ENCODE measurements at regions not wholly inside any gene's neighbourhood (a gene's known extent, or its start where the extent isn't known, plus 50 kb on each side); places are given as distances from the start of the nearest gene placed in this dataset.

DNA sequence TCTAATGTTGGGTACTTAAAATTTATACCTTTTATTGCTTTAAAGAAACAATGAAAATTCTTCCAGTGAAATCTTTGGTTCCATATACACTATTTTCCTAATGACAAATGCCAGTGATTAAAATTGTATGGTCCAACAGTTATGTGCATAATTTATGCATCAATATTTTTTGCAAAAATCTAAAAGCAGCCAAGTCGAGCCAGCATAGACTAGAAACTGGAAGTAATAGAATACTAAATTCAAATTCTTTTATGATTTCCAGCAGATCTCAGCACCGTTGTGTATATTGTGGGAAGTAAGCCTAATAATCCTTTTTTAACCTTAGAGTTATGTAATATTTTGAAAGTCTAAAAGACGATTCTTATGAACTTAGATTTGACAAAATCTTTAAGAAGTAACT is 652.0 kb upstream of the GOLIM4 start:
- POLR2A ChIA-PET = no interaction called here
- Mint-ChIP-seq H3K4me1 (no peaks in the 10 kb centered on the region), H3K9me3 (peaks cover 2 to 20% (median 8%) of the 10 kb centered on the region in 9 donors), H3K4me3 (no peak overlapping the region), H3K36me3 (no peaks in the 10 kb centered on the region), H3K27ac (no peak overlapping the region), H3K27me3 (no peaks in the 10 kb centered on the region)
- DNase-seq (no peak), ATAC-seq (no peak)

DNA sequence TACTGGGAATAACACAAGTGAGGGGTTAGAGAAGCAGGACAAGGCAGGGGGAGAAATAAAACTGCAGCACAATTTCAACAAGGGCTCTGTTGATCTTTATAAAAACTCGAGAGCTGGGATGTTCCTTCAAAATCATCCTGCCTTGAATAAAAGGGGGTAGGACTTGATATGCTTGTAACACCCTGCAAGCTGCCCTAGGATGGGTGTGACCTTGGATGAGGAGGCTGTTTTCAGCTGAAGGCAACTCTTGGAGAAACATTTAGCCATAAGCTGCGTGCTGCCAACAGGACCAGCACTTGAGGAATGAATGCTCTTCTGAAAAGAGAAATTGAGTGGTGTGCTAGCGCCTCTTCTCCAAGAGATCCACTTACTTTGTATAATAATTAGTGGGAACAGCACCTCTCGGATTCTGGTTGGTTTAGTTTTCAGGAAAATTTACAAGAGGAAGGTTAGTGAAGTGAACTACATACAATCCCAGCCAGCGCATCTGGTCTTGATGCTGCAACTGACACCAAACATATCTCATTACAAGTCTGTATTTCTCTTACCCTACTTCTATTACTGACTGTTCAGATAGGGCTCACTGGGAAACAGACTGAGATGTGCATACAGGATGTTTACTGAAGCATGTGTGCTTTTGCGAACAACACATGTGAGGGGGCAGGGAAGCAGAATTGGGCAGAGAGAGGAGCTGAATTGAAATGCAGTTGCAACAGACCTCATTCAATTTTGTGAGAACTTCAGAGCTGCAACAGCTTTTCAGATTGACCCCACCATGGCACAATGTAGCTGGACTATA is 643.0 kb upstream of the GOLIM4 start:
- no peaks in the 10 kb centered on the region for H3K27me3 Mint-ChIP-seq
- H3K4me1 Mint-ChIP-seq = no peaks in the 10 kb centered on the region
- H3K4me3 Mint-ChIP-seq = no peak overlapping the region
- H3K9me3 Mint-ChIP-seq = peaks cover 2 to 29% (median 7%) of the 10 kb centered on the region in 9 donors
- H3K36me3 Mint-ChIP-seq = no peaks in the 10 kb centered on the region
- POLR2A ChIA-PET = no interaction called here
- H3K27ac Mint-ChIP-seq = no peak overlapping the region
- ATAC-seq (no peak), DNase-seq (no peak)

DNA sequence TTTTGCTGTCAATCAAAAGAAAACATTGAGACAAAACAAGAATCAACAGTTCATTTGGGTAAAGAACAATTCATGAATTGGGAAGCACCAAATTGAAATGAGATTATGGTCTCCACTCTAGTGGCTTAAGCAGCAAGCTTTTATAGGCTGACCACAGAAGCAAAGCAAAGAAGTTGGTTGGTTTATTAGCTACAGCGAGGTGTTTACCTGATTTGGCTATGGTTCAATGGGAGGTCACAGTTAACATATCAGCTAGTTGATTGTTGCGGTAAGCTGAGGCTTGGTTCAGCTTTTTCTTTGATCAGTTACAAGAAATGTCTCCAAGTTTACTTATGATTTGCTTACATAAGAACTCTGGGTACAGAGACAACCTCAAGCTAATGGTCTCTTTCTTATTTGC is 640.5 kb upstream of the GOLIM4 start:
- no peak overlapping the region for H3K27ac Mint-ChIP-seq
- DNase-seq (no peak), ATAC-seq (no peak)
- H3K9me3 Mint-ChIP-seq = peaks cover 0 to 21% (median 7%) of the 10 kb centered on the region in 9 donors
- H3K4me3 Mint-ChIP-seq = no peak overlapping the region
- POLR2A ChIA-PET = no interaction called here
- H3K27me3 Mint-ChIP-seq = no peaks in the 10 kb centered on the region
- no peaks in the 10 kb centered on the region for H3K36me3 Mint-ChIP-seq
- no peaks in the 10 kb centered on the region for H3K4me1 Mint-ChIP-seq

DNA sequence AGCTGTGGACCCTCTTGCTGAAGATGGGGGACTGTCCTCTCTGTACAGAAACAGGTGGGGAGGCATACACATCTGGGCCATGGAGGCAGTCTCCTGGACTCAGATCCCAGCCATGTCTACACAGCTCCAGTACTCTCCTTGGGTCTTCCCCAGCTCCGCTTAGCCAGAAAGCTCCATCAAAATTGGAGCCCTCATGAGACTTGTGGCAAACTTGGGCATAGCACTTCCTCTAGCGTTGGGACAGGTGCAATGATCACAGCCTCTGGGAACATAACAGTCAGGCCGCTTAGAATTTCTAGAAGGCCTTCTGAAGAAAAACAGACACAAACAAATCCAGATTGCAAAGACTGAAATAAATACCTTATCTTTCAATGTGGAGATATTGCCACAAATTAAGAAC is 634.3 kb upstream of the GOLIM4 start:
- no peak for DNase-seq
- no peaks in the 10 kb centered on the region for H3K4me1 Mint-ChIP-seq
- H3K9me3 Mint-ChIP-seq = peaks cover 0 to 14% (median 9%) of the 10 kb centered on the region in 9 donors
- no peak for ATAC-seq
- POLR2A ChIA-PET = no interaction called here
- H3K4me3 Mint-ChIP-seq = no peak overlapping the region
- no peaks in the 10 kb centered on the region for H3K27me3 Mint-ChIP-seq
- no peak overlapping the region for H3K27ac Mint-ChIP-seq
- H3K36me3 Mint-ChIP-seq = no peaks in the 10 kb centered on the region

GRCh38 chr3:168722091-168722490 is 626.4 kb upstream of the GOLIM4 start:
- DNase-seq (no peak), ATAC-seq (no peak)
- Mint-ChIP-seq H3K4me3 (no peak overlapping the region), H3K4me1 (no peaks in the 10 kb centered on the region), H3K27ac (no peak overlapping the region), H3K36me3 (no peaks in the 10 kb centered on the region), H3K27me3 (no peaks in the 10 kb centered on the region), H3K9me3 (peaks cover 0 to 18% (median 0%) of the 10 kb centered on the region in 9 donors)
- POLR2A ChIA-PET = no interaction called here

- DNase-seq (no peak), ATAC-seq (no peak)
- Mint-ChIP-seq H3K27me3 (peaks cover 0 to 1% (median 0%) of the 10 kb centered on the region in 5 donors), H3K36me3 (no peaks in the 10 kb centered on the region), H3K9me3 (peaks cover 0 to 8% (median 0%) of the 10 kb centered on the region in 9 donors), H3K4me3 (no peak overlapping the region), H3K27ac (no peak overlapping the region), H3K4me1 (no peaks in the 10 kb centered on the region)
- POLR2A ChIA-PET = no interaction called here
Observed at GRCh38 chr3:168714609-168715240, 619.0 kb upstream of the GOLIM4 start.

DNA sequence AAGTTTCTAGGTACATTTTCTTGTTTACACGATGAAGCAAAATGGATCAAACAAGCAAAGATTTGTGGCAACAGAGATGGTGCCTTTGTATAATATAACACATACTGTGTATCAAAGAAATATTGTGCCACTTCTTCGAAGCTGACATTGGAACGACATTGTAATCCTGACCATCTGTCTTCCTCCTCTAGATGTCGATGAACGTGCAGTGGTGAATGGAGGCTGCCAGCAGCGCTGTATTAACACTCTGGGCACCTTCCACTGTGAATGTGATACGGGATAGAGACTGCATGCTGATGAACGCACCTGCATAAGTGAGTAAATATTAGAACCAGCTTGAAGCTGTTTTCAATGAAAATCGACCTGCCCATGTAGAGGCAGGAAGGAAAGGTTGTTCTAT is 613.3 kb upstream of the GOLIM4 start:
- DNase-seq = no peak
- Mint-ChIP-seq H3K36me3 (no peaks in the 10 kb centered on the region), H3K4me3 (no peak overlapping the region), H3K27ac (no peak overlapping the region), H3K4me1 (no peaks in the 10 kb centered on the region), H3K27me3 (peaks cover 0 to 1% (median 0%) of the 10 kb centered on the region in 5 donors), H3K9me3 (peaks cover 0 to 4% (median 0%) of the 10 kb centered on the region in 9 donors)
- POLR2A ChIA-PET = no interaction called here
- no peak for ATAC-seq

DNA sequence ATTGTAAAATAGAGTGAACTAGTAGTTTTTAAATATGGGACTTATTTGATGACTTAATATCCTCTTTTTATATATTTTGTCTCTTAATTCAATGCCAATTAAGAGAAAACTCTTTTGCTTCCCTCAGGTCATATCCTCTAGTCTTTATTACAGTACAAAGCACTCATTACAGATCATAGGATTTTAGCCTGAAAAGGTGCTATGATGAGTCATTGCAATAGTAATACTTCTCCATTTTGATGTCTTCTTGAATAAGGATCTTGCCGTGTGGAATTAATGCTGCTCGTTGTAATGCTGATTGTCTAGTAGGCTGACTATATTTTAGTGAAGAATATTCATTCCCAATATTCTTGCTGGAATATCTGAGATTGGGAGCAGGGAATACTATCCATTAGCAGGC is 612.2 kb upstream of the GOLIM4 start:
- H3K9me3 Mint-ChIP-seq = peaks cover 0 to 5% (median 0%) of the 10 kb centered on the region in 9 donors
- DNase-seq = no peak

GRCh38 chr3:168705412-168705811 is 609.7 kb upstream of the GOLIM4 start:
- Mint-ChIP-seq H3K9me3 (peaks cover 0 to 13% (median 2%) of the 10 kb centered on the region in 9 donors), H3K4me1 (no peaks in the 10 kb centered on the region), H3K4me3 (no peak overlapping the region), H3K27ac (no peak overlapping the region), H3K27me3 (no peaks in the 10 kb centered on the region), H3K36me3 (no peaks in the 10 kb centered on the region)
- DNase-seq (no peak), ATAC-seq (no peak)
- POLR2A ChIA-PET = no interaction called here

More for the DNA sequence above, 612.2 kb upstream of the GOLIM4 start:
- H3K27ac Mint-ChIP-seq = no peak overlapping the region
- H3K27me3 Mint-ChIP-seq = peaks cover 0 to 1% (median 0%) of the 10 kb centered on the region in 5 donors
- no peaks in the 10 kb centered on the region for H3K36me3 Mint-ChIP-seq
- POLR2A ChIA-PET = no interaction called here
- H3K4me1 Mint-ChIP-seq = no peaks in the 10 kb centered on the region
- H3K4me3 Mint-ChIP-seq = no peak overlapping the region
- ATAC-seq = no peak

DNA sequence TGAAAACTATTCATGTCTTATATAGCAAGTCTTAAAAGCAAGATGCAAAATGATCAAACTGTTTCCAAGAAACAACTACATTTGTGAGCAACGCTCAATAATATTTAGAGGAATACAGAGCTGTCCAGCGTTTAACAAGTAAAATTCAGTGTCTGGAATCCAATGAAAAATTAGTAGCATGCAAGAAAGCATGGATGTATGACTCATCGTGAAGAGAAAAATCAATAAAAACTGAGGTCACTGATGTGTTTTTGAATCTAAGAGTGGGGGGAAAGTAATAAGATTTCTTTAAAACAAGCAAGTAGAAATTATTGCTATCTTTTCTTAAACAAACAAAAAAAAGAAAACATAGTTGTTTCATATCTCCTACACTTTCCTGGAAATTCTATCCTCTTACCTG is 600.3 kb upstream of the GOLIM4 start:
- peaks cover 0 to 2% (median 0%) of the 10 kb centered on the region in 5 donors for H3K27me3 Mint-ChIP-seq
- DNase-seq = no peak

GRCh38 chr3:168693870-168694269 is 598.1 kb upstream of the GOLIM4 start:
- Mint-ChIP-seq H3K27me3 (peaks cover 0 to 6% (median 0%) of the 10 kb centered on the region in 5 donors), H3K4me1 (no peaks in the 10 kb centered on the region), H3K4me3 (no peak overlapping the region), H3K27ac (no peak overlapping the region), H3K9me3 (peaks cover 0 to 17% (median 0%) of the 10 kb centered on the region in 9 donors), H3K36me3 (no peaks in the 10 kb centered on the region)
- ATAC-seq (no peak), DNase-seq (no peak)
- POLR2A ChIA-PET = no interaction called here

More for the DNA sequence above, 600.3 kb upstream of the GOLIM4 start:
- Mint-ChIP-seq H3K27ac (no peak overlapping the region), H3K9me3 (peaks cover 0 to 9% (median under 1%) of the 10 kb centered on the region in 9 donors), H3K4me1 (no peaks in the 10 kb centered on the region), H3K4me3 (no peak overlapping the region), H3K36me3 (no peaks in the 10 kb centered on the region)
- ATAC-seq = no peak
- POLR2A ChIA-PET = no interaction called here

DNA sequence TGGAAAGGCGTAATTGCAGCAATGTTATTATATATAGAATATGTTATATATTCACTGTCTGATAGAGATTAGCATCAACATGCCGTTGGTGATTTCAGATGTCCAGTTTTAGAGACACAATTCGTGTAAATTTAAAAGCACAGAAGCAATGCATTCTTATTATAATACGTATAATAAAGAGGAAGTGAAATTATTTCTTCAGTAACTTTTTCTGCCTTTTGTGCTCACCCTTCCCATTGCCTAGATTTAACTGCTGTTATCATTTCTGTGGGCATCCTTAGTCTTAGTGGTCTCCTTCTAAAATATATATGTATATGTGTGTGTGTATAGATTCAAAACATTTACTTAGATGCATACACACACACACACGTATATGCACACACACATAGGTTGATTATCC is 592.5 kb upstream of the GOLIM4 start:
- H3K4me3 Mint-ChIP-seq = no peak overlapping the region
- H3K27ac Mint-ChIP-seq = no peak overlapping the region
- POLR2A ChIA-PET = no interaction called here
- no peak for DNase-seq
- no peaks in the 10 kb centered on the region for H3K36me3 Mint-ChIP-seq
- H3K27me3 Mint-ChIP-seq = peaks cover 0 to 6% (median 0%) of the 10 kb centered on the region in 5 donors
- H3K4me1 Mint-ChIP-seq = no peaks in the 10 kb centered on the region
- no peak for ATAC-seq
- peaks cover 0 to 9% (median 0%) of the 10 kb centered on the region in 9 donors for H3K9me3 Mint-ChIP-seq

- Mint-ChIP-seq H3K36me3 (no peaks in the 10 kb centered on the region), H3K4me1 (no peaks in the 10 kb centered on the region), H3K9me3 (peaks cover 0 to 11% (median 0%) of the 10 kb centered on the region in 9 donors), H3K27me3 (no peaks in the 10 kb centered on the region), H3K4me3 (no peak overlapping the region), H3K27ac (no peak overlapping the region)
- ATAC-seq (no peak), DNase-seq (no peak)
- POLR2A ChIA-PET = no interaction called here
Observed at GRCh38 chr3:168684519-168684918, 588.8 kb upstream of the GOLIM4 start.
